HG02798 (cell line): ENCODE measurements at regions not wholly inside any gene's neighbourhood (a gene's known extent, or its start where the extent isn't known, plus 50 kb on each side); places are given as distances from the start of the nearest gene placed in this dataset.
"Not testable (repeated sequence)": the region's sequence is repeated elsewhere in the genome, so short reads cannot be mapped to it uniquely, and the experiment has no call there.

Experiments
- ATAC-seq: cut with Tn5 transposase; IDR thresholded peaks from one replicate; pipeline ENCODE4 v1.9.1; 2021; ENCODE audit warnings: mild to moderate bottlenecking; ENCODE audit not compliant: unreplicated experiment, poor library complexity

GRCh38 chr16:29297809-29298177, 108.7 kb downstream of the NPIPB11 start:
- ATAC-seq: not testable (repeated sequence)

- ATAC-seq: not testable (repeated sequence)
Measured at GRCh38 chr16:29297144-29297808, 109.2 kb downstream of the NPIPB11 start.

- not testable (repeated sequence) for ATAC-seq
Measured at GRCh38 chr16:29296176-29296575, 110.3 kb downstream of the NPIPB11 start.

- ATAC-seq: not testable (repeated sequence)
Measured at GRCh38 chr16:29294951-29295795, 111.3 kb downstream of the NPIPB11 start.

- ATAC-seq: not testable (repeated sequence)
Measured at GRCh38 chr16:29294400-29294933, 112.0 kb downstream of the NPIPB11 start.

- ATAC-seq: not testable (repeated sequence)
Measured at GRCh38 chr16:29293545-29293944, 113.0 kb downstream of the NPIPB11 start.

GRCh38 chr16:29292952-29293471, 113.5 kb downstream of the NPIPB11 start:
- ATAC-seq: not testable (repeated sequence)

GRCh38 chr16:29291329-29292271, 114.9 kb downstream of the NPIPB11 start:
- ATAC-seq: not testable (repeated sequence)

- ATAC-seq: peak; percentile 74
Measured at GRCh38 chr16:29290631-29291247, 115.8 kb downstream of the NPIPB11 start.

GRCh38 chr16:29289516-29290239, 116.8 kb downstream of the NPIPB11 start:
- not testable (repeated sequence) for ATAC-seq

GRCh38 chr16:29288711-29289474, 117.6 kb downstream of the NPIPB11 start:
- ATAC-seq: not testable (repeated sequence)

GRCh38 chr16:29287871-29288535, 118.5 kb downstream of the NPIPB11 start:
- ATAC-seq: not testable (repeated sequence)

GRCh38 chr16:29287246-29287645, 119.3 kb downstream of the NPIPB11 start:
- ATAC-seq: not testable (repeated sequence)

- ATAC-seq: not testable (repeated sequence)
Measured at GRCh38 chr16:29286796-29287195, 119.7 kb downstream of the NPIPB11 start.

GRCh38 chr16:29286161-29286560, 120.3 kb downstream of the NPIPB11 start:
- not testable (repeated sequence) for ATAC-seq

GRCh38 chr16:29285151-29285885, 121.2 kb downstream of the NPIPB11 start:
- not testable (repeated sequence) for ATAC-seq

- not testable (repeated sequence) for ATAC-seq
Measured at GRCh38 chr16:29284723-29285122, 121.8 kb downstream of the NPIPB11 start.
